Neuronal stem cell (in vitro differentiated cells): ENCODE measurements at regions not wholly inside any gene's neighbourhood (a gene's known extent, or its start where the extent isn't known, plus 50 kb on each side); places are given as distances from the start of the nearest gene placed in this dataset.
A peak's percentile ranks its signal among the peaks of the same experiment; 100 is the strongest.

ENCODE experiments used
- DNase-seq: peaks from one replicate; pipeline ENCODE4 v3.0.0-alpha.2; 2013; ENCODE audit warnings: low spot score
- H2AFZ ChIP-seq: one replicate; pipeline ENCODE4 v1.6.1; 2013; ENCODE audit warnings: mild to moderate bottlenecking, low read length, inconsistent platforms
- H2AK5ac ChIP-seq: 2 replicates; pipeline ENCODE4 v1.6.1; 2013; ENCODE audit warnings: low read depth, mild to moderate bottlenecking, inconsistent platforms, low read length, moderate library complexity, mixed read lengths
- H2BK120ac ChIP-seq: 2 replicates; pipeline ENCODE4 v1.6.1; 2013; ENCODE audit warnings: low read depth, mild to moderate bottlenecking, inconsistent platforms, low read length, moderate library complexity, mixed read lengths
- H2BK12ac ChIP-seq: one replicate; pipeline ENCODE4 v1.6.1; 2013; ENCODE audit warnings: low read length, inconsistent platforms
- H2BK15ac ChIP-seq: 2 replicates; pipeline ENCODE4 v1.6.1; 2013; ENCODE audit warnings: mild to moderate bottlenecking, low read length, inconsistent platforms, mixed read lengths
- H2BK5ac ChIP-seq: one replicate; pipeline ENCODE4 v1.6.1; 2013; ENCODE audit warnings: inconsistent platforms, mild to moderate bottlenecking, low read length, moderate library complexity
- H3K14ac ChIP-seq: one replicate; pipeline ENCODE4 v1.6.1; 2013; ENCODE audit warnings: low read length, inconsistent platforms
- H3K18ac ChIP-seq: 2 replicates; pipeline ENCODE4 v1.6.1; 2013; ENCODE audit warnings: low read length, inconsistent platforms
- H3K23ac ChIP-seq: 2 replicates; pipeline ENCODE4 v1.6.1; 2013; ENCODE audit warnings: low read depth, mild to moderate bottlenecking, mixed read lengths, low read length, inconsistent platforms; ENCODE audit not compliant: poor library complexity
- H3K27ac ChIP-seq: replicated peaks from 3 replicates; pipeline ENCODE4 v1.5.1; 2013; ENCODE audit warnings: low read length, inconsistent platforms
- H3K27me3 ChIP-seq, 3 experiments: 2 replicates each; pipeline ENCODE4 v1.6.1; 2013; ENCODE audit warnings: low read length in 3 of 3, mild to moderate bottlenecking in 2 of 3, inconsistent platforms in 1 of 3, low read depth in 1 of 3, mixed read lengths in 1 of 3, moderate library complexity in 1 of 3; ENCODE audit not compliant: control insufficient read depth in 3 of 3, insufficient read depth in 3 of 3
- H3K36me3 ChIP-seq, 2 donors: replicated peaks in 1 of 2; 2 replicates each; pipeline ENCODE4 v1.6.1; 2013; ENCODE audit warnings: low read length in 2 of 2; ENCODE audit not compliant: control insufficient read depth in 2 of 2, insufficient read depth in 2 of 2
- H3K4ac ChIP-seq: 2 replicates; pipeline ENCODE4 v1.6.1; 2013; ENCODE audit warnings: inconsistent platforms, mild to moderate bottlenecking, low read length, moderate library complexity
- H3K4me1 ChIP-seq, 2 donors: 1 replicate in 1 of 2; 2 replicates in 1 of 2; pipeline ENCODE4 v1.6.1; 2013; ENCODE audit warnings: low read length in 2 of 2, low read depth in 1 of 2; ENCODE audit not compliant: control insufficient read depth in 2 of 2, insufficient read depth in 1 of 2
- H3K4me2 ChIP-seq: one replicate; pipeline ENCODE4 v1.6.1; 2013; ENCODE audit warnings: mild to moderate bottlenecking, low read length, inconsistent platforms; ENCODE audit not compliant: insufficient read depth, poor library complexity, severe bottlenecking
- H3K4me3 ChIP-seq, 2 donors: 2 replicates each; pipeline ENCODE4 v1.5.1; 2013; ENCODE audit warnings: low read length in 2 of 2, mild to moderate bottlenecking in 2 of 2, inconsistent platforms in 1 of 2, moderate library complexity in 1 of 2
- H3K79me1 ChIP-seq: one replicate; pipeline ENCODE4 v1.6.1; 2013; ENCODE audit warnings: low read depth, mild to moderate bottlenecking, inconsistent platforms, low read length, moderate library complexity
- H3K9ac ChIP-seq: one replicate; pipeline ENCODE4 v1.6.1; 2013; ENCODE audit warnings: mild to moderate bottlenecking, low read depth, low read length, inconsistent platforms; ENCODE audit not compliant: poor library complexity
- H3K9me3 ChIP-seq, 2 donors: replicated peaks in 1 of 2; 2 replicates each; pipeline versions ENCODE3 to v1.6.1; 2013; ENCODE audit warnings: low read length in 2 of 2, mild to moderate bottlenecking in 2 of 2, inconsistent platforms in 1 of 2, low read depth in 1 of 2, mixed read lengths in 1 of 2, moderate library complexity in 1 of 2; ENCODE audit not compliant: control insufficient read depth in 2 of 2, insufficient read depth in 1 of 2
- H4K8ac ChIP-seq: one replicate; pipeline ENCODE4 v1.6.1; 2013; ENCODE audit warnings: low read depth, mild to moderate bottlenecking, inconsistent platforms, low read length, moderate library complexity
- H4K91ac ChIP-seq: one replicate; pipeline ENCODE4 v1.6.1; 2013; ENCODE audit warnings: low read length, low read depth, mild to moderate bottlenecking, inconsistent platforms; ENCODE audit not compliant: poor library complexity
- WGBS, 2 donors: extraction: QIAGEN DNeasy Blood & Tissue Kit; methylation state at CpG; one replicate each; pipeline ENCODE4 v1.1.7; 2013; ENCODE audit warnings: missing lambda C conversion rate in 2 of 2, mixed read lengths in 1 of 2; ENCODE audit not compliant: insufficient read length in 2 of 2, insufficient replicate concordance in 1 of 2; ENCODE audit errors: extremely low coverage in 2 of 2; 5-methylcytosine and 5-hydroxymethylcytosine counted together

DNA sequence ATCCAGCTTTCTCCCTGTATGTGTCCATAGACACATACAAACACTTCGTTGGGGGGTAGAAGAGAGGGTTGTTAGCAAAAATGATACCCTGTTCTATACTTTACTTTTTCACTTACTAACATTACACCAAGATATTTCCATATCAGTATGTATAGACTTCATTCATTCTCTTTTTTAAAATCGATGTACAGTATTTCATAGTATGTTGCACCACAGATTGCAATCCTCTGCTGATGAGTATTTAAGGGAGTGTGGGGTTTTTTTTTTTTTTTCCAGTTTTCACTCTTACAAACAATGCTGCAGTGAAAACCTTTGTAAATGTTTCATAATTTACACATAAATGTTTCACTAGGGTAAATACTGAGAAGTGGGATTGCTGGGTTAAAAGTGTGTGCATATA, 402.3 kb downstream of the LRATD1 start:
- H3K14ac ChIP-seq, result no peak overlapping the region
- no peak overlapping the region for H3K9ac ChIP-seq
- H3K4me2 ChIP-seq, result no peak overlapping the region
- H3K4ac ChIP-seq, result no peak overlapping the region
- no peak overlapping the region for H2BK12ac ChIP-seq
- no peaks in the 10 kb centered on the region for H3K36me3 ChIP-seq
- no peaks in the 10 kb centered on the region for H3K79me1 ChIP-seq
- H3K4me1 ChIP-seq, result peaks cover 0 to 4% of the 10 kb centered on the region in 2 donors
- H2BK120ac ChIP-seq, result no peak overlapping the region
- no peak overlapping the region for H4K8ac ChIP-seq
- no peak for DNase-seq
- H3K27ac ChIP-seq, result no peak overlapping the region
- H2BK15ac ChIP-seq, result no peak overlapping the region
- no peak overlapping the region for H3K18ac ChIP-seq
- no peak overlapping the region for H2AFZ ChIP-seq
- no peak overlapping the region for H3K23ac ChIP-seq
- no peaks in the 10 kb centered on the region for H3K9me3 ChIP-seq
- H4K91ac ChIP-seq, result no peak overlapping the region
- no peak overlapping the region for H2BK5ac ChIP-seq
- H3K27me3 ChIP-seq, result no peaks in the 10 kb centered on the region
- H2AK5ac ChIP-seq, result no peak overlapping the region
- no peak overlapping the region for H3K4me3 ChIP-seq
- WGBS, 2 donors, result no CpG with 5 or more reads among the region's 2 CpGs

DNA sequence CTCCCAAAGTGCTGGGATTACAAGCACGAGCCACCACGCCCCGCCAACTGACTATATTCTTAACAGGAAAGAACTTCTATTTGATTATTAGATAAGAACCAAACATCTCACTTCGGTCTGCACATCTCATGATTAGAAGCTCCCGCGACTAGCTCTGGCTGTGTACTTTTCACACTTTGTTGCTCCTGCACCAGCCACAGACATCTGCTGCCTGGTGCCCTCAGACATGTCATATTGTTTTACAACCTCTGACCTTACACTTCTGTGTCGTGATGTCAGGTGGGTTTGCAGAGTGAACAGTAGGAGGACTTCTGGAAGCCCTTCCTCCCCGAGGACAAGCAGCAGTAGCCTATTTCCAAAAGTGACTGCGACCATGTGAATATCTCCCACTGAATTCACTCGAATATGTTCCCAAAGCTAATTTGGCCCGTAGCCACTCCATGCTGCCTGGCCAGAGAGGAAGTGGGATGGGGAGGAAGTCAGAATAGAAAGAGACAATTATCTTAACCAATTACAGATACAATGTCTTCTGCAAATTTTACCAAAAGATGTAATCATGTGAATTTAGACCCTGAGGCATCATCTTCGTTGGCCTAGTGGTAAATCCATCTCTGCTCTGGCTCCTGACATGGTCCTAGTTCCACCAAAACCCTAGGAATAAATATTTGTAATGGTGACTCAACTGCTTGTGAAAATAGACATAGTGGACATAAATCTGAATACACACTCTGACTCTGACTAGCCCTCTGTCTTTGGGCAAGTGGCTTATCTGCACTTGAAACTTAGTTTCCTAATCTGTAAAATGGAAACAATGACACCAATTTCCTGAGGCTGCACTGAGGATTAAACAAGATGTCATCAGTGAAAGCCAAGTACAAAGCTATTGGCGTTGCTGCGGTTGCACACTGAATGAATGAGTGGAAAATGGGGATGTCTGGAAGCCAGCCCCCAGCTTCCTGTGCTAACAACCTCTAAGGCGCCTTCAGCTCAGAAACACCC, 406.1 kb downstream of the LRATD1 start:
- Histone ChIP-seq H3K4me1 (peaks cover 2 to 6% of the 10 kb centered on the region in 2 donors), H3K79me1 (no peaks in the 10 kb centered on the region), H3K18ac (no peak overlapping the region), H3K9ac (no peak overlapping the region), H2BK120ac (no peak overlapping the region), H2AFZ (no peak overlapping the region), H2BK5ac (no peak overlapping the region), H2BK15ac (no peak overlapping the region), H3K27ac (no peak overlapping the region), H3K9me3 (no peaks in the 10 kb centered on the region), H4K8ac (no peak overlapping the region), H2BK12ac (no peak overlapping the region), H3K27me3 (no peaks in the 10 kb centered on the region), H3K23ac (no peak overlapping the region), H2AK5ac (no peak overlapping the region), H3K36me3 (no peaks in the 10 kb centered on the region), H3K14ac (no peak overlapping the region), H3K4me2 (no peak overlapping the region), H3K4ac (no peak overlapping the region), H4K91ac (no peak overlapping the region), H3K4me3 (no peak overlapping the region)
- WGBS, 2 donors, result no CpG with 5 or more reads among the region's 15 CpGs
- DNase-seq, result no peak

DNA sequence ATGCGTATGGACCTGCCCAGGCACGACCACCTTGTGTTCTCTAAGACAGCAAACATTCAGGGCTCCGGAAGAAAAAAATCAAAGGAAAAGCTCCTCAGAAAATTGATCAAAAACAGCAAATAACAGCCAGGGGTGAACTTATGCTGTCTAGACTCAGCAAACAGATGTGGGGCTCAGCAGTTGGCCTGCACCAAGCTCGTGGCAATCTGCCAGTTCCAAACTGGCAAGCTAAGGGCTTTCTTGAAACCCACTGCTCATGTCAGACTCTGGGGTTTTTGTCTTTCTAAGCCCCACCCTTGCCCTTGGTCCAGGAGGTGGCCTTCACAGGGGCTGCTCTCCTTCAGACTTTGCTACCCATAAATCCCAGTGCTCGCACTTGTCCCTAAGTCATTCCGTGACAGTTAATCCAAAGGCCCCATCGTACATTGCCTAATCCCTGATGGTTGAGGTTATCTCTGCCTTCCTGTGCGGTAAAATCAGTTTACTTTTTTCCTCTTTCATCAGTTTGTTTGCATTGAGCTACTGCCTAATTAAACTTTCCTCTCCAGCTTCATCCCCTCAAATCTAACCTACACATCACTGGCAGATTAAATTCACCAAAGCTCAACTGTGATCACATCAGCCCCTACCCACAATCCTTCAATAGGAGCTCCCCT, 408.0 kb downstream of the LRATD1 start:
- Histone ChIP-seq H4K8ac (no peak overlapping the region), H3K23ac (no peak overlapping the region), H3K9ac (no peak overlapping the region), H3K4me1 (peaks cover 4 to 6% of the 10 kb centered on the region in 2 donors), H3K36me3 (no peaks in the 10 kb centered on the region), H2BK12ac (no peak overlapping the region), H3K27me3 (no peaks in the 10 kb centered on the region), H2BK120ac (no peak overlapping the region), H2AK5ac (no peak overlapping the region), H3K27ac (no peak overlapping the region), H3K4me3 (no peak overlapping the region), H3K4me2 (no peak overlapping the region), H4K91ac (no peak overlapping the region), H2BK5ac (no peak overlapping the region), H3K79me1 (no peaks in the 10 kb centered on the region), H2BK15ac (no peak overlapping the region), H3K18ac (no peak overlapping the region), H3K4ac (no peak overlapping the region), H3K14ac (no peak overlapping the region), H2AFZ (no peak overlapping the region), H3K9me3 (no peaks in the 10 kb centered on the region)
- WGBS, 2 donors, result no CpG with 5 or more reads among the region's 8 CpGs
- no peak for DNase-seq

DNA sequence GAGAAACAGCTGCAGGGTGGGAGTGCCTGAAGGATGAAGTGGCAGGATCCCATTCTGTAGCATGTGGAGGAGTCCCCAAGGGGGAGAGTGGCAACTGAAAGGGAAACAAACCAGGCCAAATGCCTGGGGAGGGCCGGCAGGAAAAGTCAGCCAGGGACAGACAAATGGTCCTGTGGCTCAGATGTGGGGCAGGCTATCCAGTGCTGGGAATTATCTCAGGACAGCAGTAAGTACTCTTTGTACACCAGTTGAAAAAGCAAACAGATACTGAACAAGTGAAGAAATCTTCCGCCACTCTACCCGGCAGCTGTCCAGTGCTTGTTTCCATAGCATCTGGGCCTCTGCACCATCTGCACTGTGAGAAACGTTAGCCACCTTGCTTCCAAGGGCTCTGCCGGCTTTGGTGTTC, 408.9 kb downstream of the LRATD1 start:
- no peak overlapping the region for H2BK5ac ChIP-seq
- no peak overlapping the region for H4K8ac ChIP-seq
- peaks cover 6% of the 10 kb centered on the region in 2 donors for H3K4me1 ChIP-seq
- no peak overlapping the region for H3K23ac ChIP-seq
- no peak overlapping the region for H3K18ac ChIP-seq
- H3K14ac ChIP-seq, result no peak overlapping the region
- H2AK5ac ChIP-seq, result no peak overlapping the region
- no peaks in the 10 kb centered on the region for H3K79me1 ChIP-seq
- no peak overlapping the region for H2BK120ac ChIP-seq
- WGBS, 2 donors, result no CpG with 5 or more reads among the region's 5 CpGs
- H3K27me3 ChIP-seq, result no peaks in the 10 kb centered on the region
- no peak overlapping the region for H3K9ac ChIP-seq
- H3K4ac ChIP-seq, result no peak overlapping the region
- H3K9me3 ChIP-seq, result no peaks in the 10 kb centered on the region
- no peak overlapping the region for H4K91ac ChIP-seq
- H3K36me3 ChIP-seq, result no peaks in the 10 kb centered on the region
- peak overlapping the region; percentile 9 for H2AFZ ChIP-seq
- H3K4me3 ChIP-seq, result no peak overlapping the region
- no peak overlapping the region for H3K27ac ChIP-seq
- no peak overlapping the region for H2BK15ac ChIP-seq
- no peak overlapping the region for H2BK12ac ChIP-seq
- DNase-seq, result no peak
- H3K4me2 ChIP-seq, result no peak overlapping the region
